ENCODE measurements at regions not wholly inside any gene's neighbourhood (a gene's known extent, or its start where the extent isn't known, plus 50 kb on each side); places are given as distances from the start of the nearest gene placed in this dataset.

DNA sequence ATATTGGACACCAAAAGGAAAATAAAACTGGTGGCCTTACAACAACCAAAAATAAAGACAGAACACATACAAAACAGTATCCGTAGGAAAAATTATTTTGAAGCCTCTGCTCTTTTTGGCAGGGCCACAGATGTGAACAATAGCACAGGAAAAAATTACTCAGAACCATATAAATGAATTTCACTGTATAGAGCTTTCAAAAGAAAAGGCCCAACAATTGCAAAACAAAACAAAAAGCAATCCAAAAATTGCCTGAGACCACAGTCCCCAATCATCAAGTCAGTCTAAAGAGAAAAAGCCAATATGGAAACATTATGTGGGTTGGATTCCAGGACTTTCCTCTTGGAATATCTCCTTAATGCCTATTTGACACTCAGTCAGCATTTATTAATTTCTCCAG, 243.8 kb downstream of the CEMIP2 start:
- no peak for TF ChIP-seq POLR2A (IDR thresholded peaks at IDR 0.05; ENCODE audit: low read depth, low read length)
- no peak for TF ChIP-seq POLR2AphosphoS5 (IDR thresholded peaks at IDR 0.05; ENCODE audit: low read depth, low read length)
- TF ChIP-seq SPI1 (IDR thresholded peaks at IDR 0.05; ENCODE audit: low read depth, low read length) = no peak

Measured in GM12891 (cell line).